B cell (primary cell): ENCODE measurements at regions not wholly inside any gene's neighbourhood (a gene's known extent, or its start where the extent isn't known, plus 50 kb on each side); places are given as distances from the start of the nearest gene placed in this dataset.

Experiments
- ATAC-seq: fragments of 200-7000 bp; cut with Tn5 transposase; one replicate; pipeline ENCODE4 v1.10.0; 2021; ENCODE audit warnings: low read depth, mild to moderate bottlenecking, moderate number of reproducible peaks, moderate library complexity
- CTCF ChIA-PET: fragments of 350-600 bp; sonication (Branson Sonifier 250); formaldehyde crosslinking; loops from one replicate; lab custom pipeline; 2021; ENCODE audit warnings: antibody characterized with exemption, inconsistent platforms; lab: Charles Lee
- POLR2A ChIA-PET: fragments of 350-600 bp; sonication (Branson Sonifier 250); formaldehyde crosslinking; loops from one replicate; lab custom pipeline; 2021; ENCODE audit warnings: antibody characterized with exemption; lab: Charles Lee
- DNase-seq: peaks from one replicate; pipeline ENCODE4 v3.0.0; 2013
- H2AFZ ChIP-seq: 2 replicates; pipeline ENCODE4 v1.6.1; 2012; ENCODE audit warnings: mild to moderate bottlenecking, low read depth, low read length; ENCODE audit not compliant: insufficient read depth, poor library complexity, severe bottlenecking
- H3K27ac ChIP-seq, 2 donors: 1 replicate in 1 of 2; 2 replicates in 1 of 2; pipeline ENCODE4 v1.5.1; 2012 to 2013; ENCODE audit warnings: low read length in 2 of 2, mild to moderate bottlenecking in 2 of 2, moderate library complexity in 1 of 2
- H3K27me3 ChIP-seq, 4 experiments: fragments of 200-600 bp in 1 of 4; sonication (generic) in 1 of 4; replicated peaks in 1 of 4; 1 replicate in 2 of 4; 2 replicates in 2 of 4; pipeline versions ENCODE4 v1.6.1 to v1.7.0; 2013 to 2016; ENCODE audit warnings: low read length in 3 of 4, mild to moderate bottlenecking in 2 of 4, mixed read lengths in 1 of 4, moderate library complexity in 1 of 4; ENCODE audit not compliant: insufficient read depth in 4 of 4, control insufficient read depth in 3 of 4; ENCODE audit errors: control extremely low read depth in 1 of 4
- H3K36me3 ChIP-seq, 2 experiments: replicated peaks in 1 of 2; 1 replicate in 1 of 2; 2 replicates in 1 of 2; pipeline versions ENCODE4 v1.6.1 to v1.7.1; 2013; ENCODE audit warnings: low read length in 1 of 2; ENCODE audit not compliant: insufficient read depth in 2 of 2, control insufficient read depth in 1 of 2; ENCODE audit errors: control extremely low read depth in 1 of 2, extremely low read depth in 1 of 2
- H3K4me1 ChIP-seq, 2 donors: fragments of 200-600 bp in 1 of 2; sonication (generic) in 1 of 2; 1 replicate in 1 of 2; 2 replicates in 1 of 2; pipeline versions ENCODE4 v1.5.1 to v1.6.1; 2013 to 2017; ENCODE audit warnings: low read length in 2 of 2; ENCODE audit not compliant: control insufficient read depth in 2 of 2, insufficient read depth in 2 of 2
- H3K4me2 ChIP-seq: replicated peaks from 2 replicates; pipeline ENCODE3; 2012; ENCODE audit warnings: mild to moderate bottlenecking, low read depth, low read length; ENCODE audit not compliant: poor library complexity, severe bottlenecking
- H3K4me3 ChIP-seq, 5 experiments: fragments of 200-600 bp in 1 of 5; sonication (generic) in 1 of 5; 1 replicate in 3 of 5; 2 replicates in 2 of 5; pipeline versions ENCODE4 v1.5.1 to v1.7.0; 2011 to 2016; ENCODE audit warnings: low read length in 4 of 5, mild to moderate bottlenecking in 4 of 5, low read depth in 2 of 5, control low read depth in 1 of 5, moderate library complexity in 1 of 5; ENCODE audit not compliant: insufficient read depth in 1 of 5; ENCODE audit errors: control extremely low read depth in 1 of 5, extremely low read depth in 1 of 5
- H3K79me2 ChIP-seq: fragments of 200-600 bp; sonication (generic); one replicate; pipeline ENCODE4 v1.6.0; 2016; ENCODE audit warnings: low read length; ENCODE audit not compliant: control insufficient read depth, insufficient read depth
- H3K9ac ChIP-seq: fragments of 200-600 bp; sonication (generic); 2 replicates; pipeline ENCODE4 v1.6.1; 2017; ENCODE audit warnings: mild to moderate bottlenecking, low read length, moderate library complexity
- H3K9me3 ChIP-seq, 3 donors: one replicate each; pipeline versions ENCODE4 v1.6.1 to v1.7.1; 2013; ENCODE audit warnings: low read length in 2 of 3; ENCODE audit not compliant: control insufficient read depth in 2 of 3, insufficient read depth in 1 of 3; ENCODE audit errors: control extremely low read depth in 1 of 3
- H4K20me1 ChIP-seq: 2 replicates; pipeline ENCODE4 v1.6.0; 2012; ENCODE audit warnings: mild to moderate bottlenecking, low read length; ENCODE audit not compliant: insufficient read depth, control insufficient read depth, poor library complexity, severe bottlenecking
- H3K27ac Mint-ChIP-seq: one replicate; pipeline ENCODE4 v1.8.0; 2021; ENCODE audit warnings: mixed read lengths
- H3K27me3 Mint-ChIP-seq: one replicate; pipeline ENCODE4 v1.8.0; 2021; ENCODE audit warnings: mixed read lengths
- H3K4me1 Mint-ChIP-seq: one replicate; pipeline ENCODE4 v1.8.0; 2021; ENCODE audit warnings: mixed read lengths
- H3K4me3 Mint-ChIP-seq: one replicate; pipeline ENCODE4 v1.8.0; 2021; ENCODE audit warnings: mixed read lengths
- H3K9me3 Mint-ChIP-seq: one replicate; pipeline ENCODE4 v1.8.0; 2022; ENCODE audit warnings: mixed read lengths; ENCODE audit not compliant: insufficient read depth
- CTCF ChIP-seq: fragments of 200-600 bp; IDR thresholded peaks from one replicate; pipeline ENCODE4 v1.8.0; 2022; ENCODE audit warnings: antibody characterized with exemption, mild to moderate bottlenecking
- EZH2 ChIP-seq: IDR thresholded peaks from 2 replicates; pipeline ENCODE4 v1.6.1; 2012; ENCODE audit warnings: borderline replicate concordance, low read depth, mild to moderate bottlenecking, moderate library complexity, low read length; ENCODE audit not compliant: insufficient read depth, poor library complexity, severe bottlenecking
- WGBS: methylation state at CpG from one replicate; pipeline ENCODE4 v1.1.5; 2013; ENCODE audit warnings: missing lambda C conversion rate; ENCODE audit not compliant: insufficient coverage; 5-methylcytosine and 5-hydroxymethylcytosine counted together
- intact Hi-C: fragments of 100-400 bp; cut with micrococcal nuclease; formaldehyde crosslinking; loops from one replicate; pipeline ENCODE4 v1.10.0; 2022

DNA sequence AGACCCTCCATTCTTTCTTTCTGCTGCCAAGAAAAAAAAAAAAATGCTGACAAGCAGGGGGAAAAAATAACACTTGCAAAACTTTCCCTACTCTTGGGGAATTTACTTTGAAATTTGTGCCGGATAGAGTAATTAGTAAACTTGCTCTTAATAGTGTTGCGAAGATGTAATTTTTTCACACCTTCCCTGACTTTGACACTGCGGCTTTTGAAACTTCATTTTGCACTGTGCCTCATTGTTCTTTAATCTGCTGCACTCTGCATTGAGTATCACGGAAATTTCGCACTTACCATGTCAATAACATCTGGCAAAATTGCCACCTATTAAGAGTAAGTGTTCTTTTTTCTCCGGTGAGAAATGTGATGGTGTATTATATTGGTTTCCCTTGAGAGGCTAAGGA lies 596.1 kb downstream of the VRK1 start:
- TF ChIP-seq CTCF: no peak
- no peak for TF ChIP-seq EZH2
- no peaks in the 10 kb centered on the region for H3K27me3 Mint-ChIP-seq
- H3K27ac Mint-ChIP-seq: no peak overlapping the region
- ChIA-PET POLR2A (no interaction called here), CTCF (no interaction called here)
- H3K9me3 ChIP-seq: peaks cover 0 to 8% (median 0%) of the 10 kb centered on the region in 3 donors
- DNase-seq (no peak), ATAC-seq (no peak)
- no peaks in the 10 kb centered on the region for H3K36me3 ChIP-seq
- no peaks in the 10 kb centered on the region for H3K79me2 ChIP-seq
- H3K4me1 Mint-ChIP-seq: no peaks in the 10 kb centered on the region
- intact Hi-C loops: no loop called here
- no peak overlapping the region for H2AFZ ChIP-seq
- no peaks in the 10 kb centered on the region for H3K27me3 ChIP-seq
- no peaks in the 10 kb centered on the region for H4K20me1 ChIP-seq
- no peak overlapping the region for H3K4me3 ChIP-seq
- H3K27ac ChIP-seq: no peak overlapping the region
- 88% methylated on average over 2 of the region's 6 CpGs for WGBS
- no peaks in the 10 kb centered on the region for H3K4me1 ChIP-seq
- no peak overlapping the region for H3K4me3 Mint-ChIP-seq
- H3K4me2 ChIP-seq: no peak overlapping the region
- H3K9me3 Mint-ChIP-seq: no peaks in the 10 kb centered on the region
- no peak overlapping the region for H3K9ac ChIP-seq

DNA sequence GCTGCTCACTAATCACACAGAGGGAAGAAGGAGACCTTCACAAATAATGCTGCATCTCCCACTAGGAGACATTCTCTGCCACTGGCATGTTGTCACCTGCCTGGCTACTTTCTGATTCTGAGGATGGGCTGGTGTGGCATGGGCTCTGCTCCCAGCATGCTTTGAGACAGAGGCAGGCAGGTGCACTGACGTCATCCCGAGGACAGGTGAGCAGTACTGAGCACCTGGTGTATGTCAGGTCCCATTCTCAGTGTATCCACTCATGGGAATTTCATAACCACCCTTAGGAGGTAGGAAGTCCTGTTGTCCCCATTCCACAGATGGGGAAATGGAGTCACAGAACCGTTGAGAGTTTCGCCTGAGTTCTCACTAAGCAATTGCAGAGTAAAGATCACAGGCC lies 597.9 kb downstream of the VRK1 start:
- TF ChIP-seq EZH2 (no peak), CTCF (no peak)
- Mint-ChIP-seq H3K4me3 (no peak overlapping the region), H3K9me3 (no peaks in the 10 kb centered on the region), H3K4me1 (no peaks in the 10 kb centered on the region), H3K27ac (no peak overlapping the region), H3K27me3 (no peaks in the 10 kb centered on the region)
- DNase-seq (no peak), ATAC-seq (no peak)
- intact Hi-C loops: no loop called here
- H3K9ac ChIP-seq: no peak overlapping the region
- no peaks in the 10 kb centered on the region for H3K79me2 ChIP-seq
- H2AFZ ChIP-seq: no peak overlapping the region
- ChIA-PET CTCF (no interaction called here), POLR2A (no interaction called here)
- H3K4me1 ChIP-seq: no peaks in the 10 kb centered on the region
- H4K20me1 ChIP-seq: no peaks in the 10 kb centered on the region
- H3K4me2 ChIP-seq: no peak overlapping the region
- H3K27me3 ChIP-seq: no peaks in the 10 kb centered on the region
- H3K4me3 ChIP-seq: no peak overlapping the region
- no peaks in the 10 kb centered on the region for H3K36me3 ChIP-seq
- peaks cover 0 to 11% (median 0%) of the 10 kb centered on the region in 3 donors for H3K9me3 ChIP-seq
- H3K27ac ChIP-seq: no peak overlapping the region
- 82% methylated on average over 4 of the region's 4 CpGs for WGBS
